Kidney (tissue), 13 donors: ENCODE measurements at regions not wholly inside any gene's neighbourhood (a gene's known extent, or its start where the extent isn't known, plus 50 kb on each side); places are given as distances from the start of the nearest gene placed in this dataset.
A peak's percentile ranks its signal among the peaks of the same experiment; 100 is the strongest.

Source experiments
- DNase-seq, 5 donors: peaks; one replicate each; pipeline ENCODE4 v3.0.0-alpha.2; 2013 to 2020
- FAIRE-seq: peaks from 2 replicates; lab custom pipeline; 2012; peaks lifted over from hg19 to GRCh38; lab: Jason Lieb, UNC
- H3K27ac ChIP-seq, 2 donors: one replicate each; pipeline ENCODE4 v1.7.0; 2013; ENCODE audit warnings: low read depth in 2 of 2, low read length in 2 of 2, inconsistent platforms in 1 of 2
- H3K27me3 ChIP-seq: one replicate; pipeline ENCODE4 v1.7.1; 2013; ENCODE audit warnings: low read length, inconsistent platforms; ENCODE audit not compliant: control insufficient read depth, insufficient read depth
- H3K36me3 ChIP-seq, 3 donors: one replicate each; pipeline versions ENCODE4 v1.7.0 to v1.7.1; 2013; ENCODE audit warnings: low read length in 3 of 3, control low read depth in 1 of 3, inconsistent platforms in 1 of 3; ENCODE audit not compliant: insufficient read depth in 3 of 3, control insufficient read depth in 2 of 3
- H3K4me1 ChIP-seq, 3 donors: one replicate each; pipeline versions ENCODE4 v1.7.0 to v1.7.1; 2013; ENCODE audit warnings: low read length in 3 of 3, inconsistent platforms in 1 of 3, low read depth in 1 of 3; ENCODE audit not compliant: control insufficient read depth in 2 of 3, insufficient read depth in 2 of 3
- H3K4me3 ChIP-seq, 3 donors: one replicate each; pipeline versions ENCODE4 v1.7.0 to v1.8.1; 2013; ENCODE audit warnings: low read length in 3 of 3, control low read depth in 1 of 3, inconsistent platforms in 1 of 3
- H3K9ac ChIP-seq, 3 donors: one replicate each; pipeline versions ENCODE4 v1.7.0 to v1.7.1; 2013; ENCODE audit warnings: low read length in 3 of 3, control low read depth in 1 of 3, inconsistent platforms in 1 of 3
- H3K9me3 ChIP-seq, 3 donors: one replicate each; pipeline versions ENCODE4 v1.7.0 to v1.7.1; 2013; ENCODE audit warnings: low read length in 3 of 3, control low read depth in 1 of 3, inconsistent platforms in 1 of 3; ENCODE audit not compliant: control insufficient read depth in 2 of 3, insufficient read depth in 1 of 3
- CTCF ChIP-seq: IDR thresholded peaks from 3 replicates; pipeline ENCODE4 v1.5.1; 2012; ENCODE audit warnings: mild to moderate bottlenecking, moderate library complexity, borderline replicate concordance; ENCODE audit not compliant: insufficient read depth; ENCODE audit errors: extremely low read depth
- intact Hi-C: fragments of 100-400 bp; cut with DNase I; formaldehyde crosslinking; loops from one replicate; pipeline ENCODE4 v1.11.1; 2022
- donor health status: control.
- donor health status: control.
- donor health status: control.
- donor health status: control.
- donor health status: control.
- donor health status: DM: yes; HTN: yes; CAD: no.
- donor health status: Normal renal cell carcinoma (clear cell type).

GRCh38 chr2:203806761-203807160 is 60.8 kb upstream of the CTLA4 start:
- no peak overlapping the region for H3K4me3 ChIP-seq
- H3K36me3 ChIP-seq, result no peaks in the 10 kb centered on the region
- no peaks in the 10 kb centered on the region for H3K27me3 ChIP-seq
- H3K9me3 ChIP-seq, result peaks cover 0 to 4% (median 0%) of the 10 kb centered on the region in 3 donors
- peaks cover 0 to 5% (median 0%) of the 10 kb centered on the region in 3 donors for H3K4me1 ChIP-seq
- FAIRE-seq (no peak), DNase-seq (no peak)
- H3K9ac ChIP-seq, result no peak overlapping the region
- TF ChIP-seq CTCF, result no peak
- intact Hi-C loops, result no loop called here
- H3K27ac ChIP-seq, result no peak overlapping the region

- DNase-seq (peak in 2 of 5 donors; percentile 21 to 51), FAIRE-seq (no peak)
- TF ChIP-seq CTCF, result no peak
- no peak overlapping the region for H3K27ac ChIP-seq
- H3K4me3 ChIP-seq, result no peak overlapping the region
- H3K9ac ChIP-seq, result no peak overlapping the region
- no peaks in the 10 kb centered on the region for H3K27me3 ChIP-seq
- intact Hi-C loops, result no loop called here
- no peaks in the 10 kb centered on the region for H3K36me3 ChIP-seq
- H3K9me3 ChIP-seq, result peaks cover 0 to 4% (median 0%) of the 10 kb centered on the region in 3 donors
- peaks cover 0 to 9% (median 0%) of the 10 kb centered on the region in 3 donors for H3K4me1 ChIP-seq
Measured at GRCh38 chr2:203808046-203808750, 59.4 kb upstream of the CTLA4 start.

- Histone ChIP-seq H3K4me1 (peaks cover 0 to 9% (median 0%) of the 10 kb centered on the region in 3 donors), H3K27me3 (no peaks in the 10 kb centered on the region), H3K4me3 (no peak overlapping the region), H3K36me3 (no peaks in the 10 kb centered on the region), H3K9me3 (peaks cover 0 to 4% (median 0%) of the 10 kb centered on the region in 3 donors), H3K27ac (no peak overlapping the region), H3K9ac (no peak overlapping the region)
- no peak for FAIRE-seq
- DNase-seq, result no peak
- no peak for TF ChIP-seq CTCF
- intact Hi-C loops, result no loop called here
Measured at GRCh38 chr2:203809084-203809521, 58.5 kb upstream of the CTLA4 start.
